ENCODE measurements at regions not wholly inside any gene's neighbourhood (a gene's known extent, or its start where the extent isn't known, plus 50 kb on each side); places are given as distances from the start of the nearest gene placed in this dataset.
A peak's percentile ranks its signal among the peaks of the same experiment; 100 is the strongest.

DNA sequence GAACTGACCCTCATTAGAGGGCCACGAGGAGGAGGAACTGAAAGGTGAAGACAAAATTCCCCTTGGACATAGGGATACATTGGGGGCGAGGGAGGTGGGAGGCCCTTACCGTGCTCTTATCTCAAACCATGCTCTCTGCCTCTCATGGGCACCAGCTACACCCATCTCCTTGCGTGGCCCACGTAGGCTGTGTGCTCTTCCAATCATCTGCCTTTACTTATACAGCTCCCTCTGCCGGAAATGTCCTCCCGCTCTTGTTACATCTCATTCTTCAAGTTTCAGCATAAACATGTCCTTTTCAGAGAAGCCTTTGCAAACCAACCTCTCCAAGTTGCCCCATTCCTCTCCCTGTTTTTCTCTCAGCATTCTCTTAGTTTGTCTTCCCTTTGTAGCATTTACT is 307.8 kb upstream of the PROK2 start:
- TF ChIP-seq, protein P1, sequence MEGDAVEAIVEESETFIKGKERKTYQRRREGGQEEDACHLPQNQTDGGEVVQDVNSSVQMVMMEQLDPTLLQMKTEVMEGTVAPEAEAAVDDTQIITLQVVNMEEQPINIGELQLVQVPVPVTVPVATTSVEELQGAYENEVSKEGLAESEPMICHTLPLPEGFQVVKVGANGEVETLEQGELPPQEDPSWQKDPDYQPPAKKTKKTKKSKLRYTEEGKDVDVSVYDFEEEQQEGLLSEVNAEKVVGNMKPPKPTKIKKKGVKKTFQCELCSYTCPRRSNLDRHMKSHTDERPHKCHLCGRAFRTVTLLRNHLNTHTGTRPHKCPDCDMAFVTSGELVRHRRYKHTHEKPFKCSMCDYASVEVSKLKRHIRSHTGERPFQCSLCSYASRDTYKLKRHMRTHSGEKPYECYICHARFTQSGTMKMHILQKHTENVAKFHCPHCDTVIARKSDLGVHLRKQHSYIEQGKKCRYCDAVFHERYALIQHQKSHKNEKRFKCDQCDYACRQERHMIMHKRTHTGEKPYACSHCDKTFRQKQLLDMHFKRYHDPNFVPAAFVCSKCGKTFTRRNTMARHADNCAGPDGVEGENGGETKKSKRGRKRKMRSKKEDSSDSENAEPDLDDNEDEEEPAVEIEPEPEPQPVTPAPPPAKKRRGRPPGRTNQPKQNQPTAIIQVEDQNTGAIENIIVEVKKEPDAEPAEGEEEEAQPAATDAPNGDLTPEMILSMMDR (IDR thresholded peaks at IDR 0.05; ENCODE audit: low read length, missing control alignments), result no peak
- DNase-seq (ENCODE audit: low read depth), result no peak
- H3K4me3 ChIP-seq (replicated peaks; ENCODE audit: low read depth, low read length), result no peak overlapping the region

GRCh38 chr3:72088486-72089025 is 303.6 kb upstream of the PROK2 start:
- TF ChIP-seq, protein P1 (IDR thresholded peaks at IDR 0.05; ENCODE audit: low read length, missing control alignments), result no peak
- DNase-seq (ENCODE audit: low read depth), result no peak
- H3K4me3 ChIP-seq (replicated peaks; ENCODE audit: low read depth, low read length), result no peak overlapping the region

DNA sequence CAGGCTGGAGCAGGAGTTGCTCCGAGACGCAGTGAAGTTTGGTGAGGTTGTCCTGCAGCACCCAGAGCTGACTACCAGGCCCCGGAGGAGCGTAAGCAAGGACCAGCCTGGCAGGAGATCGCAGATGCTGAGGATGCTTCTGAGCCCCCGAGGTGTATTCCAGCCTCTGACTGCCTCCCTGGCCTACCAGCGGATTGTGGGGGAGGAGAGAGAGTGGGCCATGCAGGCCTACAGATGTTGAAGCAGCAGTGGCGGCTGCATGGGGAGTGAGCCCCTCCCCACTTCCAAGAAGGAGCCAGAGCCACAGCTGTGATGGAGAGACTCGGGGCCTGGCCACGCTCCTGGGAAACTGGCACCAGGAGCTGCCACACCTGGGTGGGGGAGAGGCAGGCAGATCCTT is 302.5 kb upstream of the PROK2 start:
- DNase-seq (ENCODE audit: low read depth), result no peak
- H3K4me3 ChIP-seq (replicated peaks; ENCODE audit: low read depth, low read length), result no peak overlapping the region
- TF ChIP-seq, protein P1 (IDR thresholded peaks at IDR 0.05; ENCODE audit: low read length, missing control alignments), result no peak

- H3K4me3 ChIP-seq (replicated peaks; ENCODE audit: low read depth, low read length), result no peak overlapping the region
- TF ChIP-seq, protein P1 (IDR thresholded peaks at IDR 0.05; ENCODE audit: low read length, missing control alignments), result no peak
- no peak for DNase-seq (ENCODE audit: low read depth)
Observed at GRCh38 chr3:72086743-72087087, 301.8 kb upstream of the PROK2 start.

GRCh38 chr3:72086042-72086742 is 301.2 kb upstream of the PROK2 start:
- peak; percentile 73 for DNase-seq (ENCODE audit: low read depth)
- no peak overlapping the region for H3K4me3 ChIP-seq (replicated peaks; ENCODE audit: low read depth, low read length)
- TF ChIP-seq, protein P1 (IDR thresholded peaks at IDR 0.05; ENCODE audit: low read length, missing control alignments), result no peak

DNA sequence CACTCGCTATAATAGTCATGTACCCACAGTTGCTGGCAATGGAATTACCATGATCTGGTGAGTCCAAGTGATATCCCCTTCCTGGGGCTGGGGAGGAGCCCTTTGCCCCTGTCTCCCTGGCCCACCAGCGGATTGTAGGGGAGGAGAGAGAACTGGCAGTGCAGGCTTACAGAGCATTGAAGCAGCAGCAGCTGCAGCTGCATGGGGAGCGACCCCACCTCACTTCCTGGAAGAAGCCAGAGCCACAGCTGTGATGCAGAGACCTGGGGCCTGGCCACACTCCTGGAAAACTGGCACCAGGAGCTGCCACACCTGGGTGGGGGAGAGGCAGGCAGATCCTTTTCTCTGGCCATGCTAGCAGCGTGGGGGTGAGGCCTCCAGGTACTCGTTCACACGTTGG is 300.1 kb upstream of the PROK2 start:
- H3K4me3 ChIP-seq (replicated peaks; ENCODE audit: low read depth, low read length), result no peak overlapping the region
- no peak for DNase-seq (ENCODE audit: low read depth)
- TF ChIP-seq, protein P1 (IDR thresholded peaks at IDR 0.05; ENCODE audit: low read length, missing control alignments), result no peak

Measured in fibroblast of pulmonary artery (primary cell).